ENCODE measurements at regions not wholly inside any gene's neighbourhood (a gene's known extent, or its start where the extent isn't known, plus 50 kb on each side); places are given as distances from the start of the nearest gene placed in this dataset.

DNA sequence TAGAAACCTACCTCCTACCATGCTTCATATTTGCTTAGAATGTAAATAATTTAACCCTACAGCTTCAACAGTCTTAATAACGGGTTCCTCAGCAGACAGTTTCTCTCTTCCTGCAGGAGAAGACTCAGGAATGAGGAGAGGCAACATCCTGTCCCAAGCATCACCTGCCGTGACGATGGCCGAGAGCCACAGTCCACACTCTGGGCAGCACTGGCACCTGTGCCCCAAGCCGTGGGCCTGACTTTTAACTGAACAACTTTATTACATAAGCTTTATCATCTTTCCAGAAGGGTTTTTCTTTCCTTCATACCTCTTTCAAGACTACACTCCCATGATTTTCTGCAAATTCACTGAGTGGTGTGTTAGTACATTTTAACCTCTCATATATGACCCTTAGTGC is 856.0 kb downstream of the GALR1 start:
- H3K4me3 ChIP-seq, result no peak overlapping the region
- WGBS, 4 donors, result 76 to 88% (median 80%) methylated on average over 5 of the region's 5 CpGs
- DNase-seq (no peak), ATAC-seq (no peak)
- intact Hi-C loops (cut with DNase I), result no loop called here
- no peaks in the 10 kb centered on the region for H3K9me3 ChIP-seq
- no peaks in the 10 kb centered on the region for H3K27me3 ChIP-seq
- H3K4me1 ChIP-seq, result no peaks in the 10 kb centered on the region
- H3K36me3 ChIP-seq, result no peaks in the 10 kb centered on the region
- TF ChIP-seq, protein P1, sequence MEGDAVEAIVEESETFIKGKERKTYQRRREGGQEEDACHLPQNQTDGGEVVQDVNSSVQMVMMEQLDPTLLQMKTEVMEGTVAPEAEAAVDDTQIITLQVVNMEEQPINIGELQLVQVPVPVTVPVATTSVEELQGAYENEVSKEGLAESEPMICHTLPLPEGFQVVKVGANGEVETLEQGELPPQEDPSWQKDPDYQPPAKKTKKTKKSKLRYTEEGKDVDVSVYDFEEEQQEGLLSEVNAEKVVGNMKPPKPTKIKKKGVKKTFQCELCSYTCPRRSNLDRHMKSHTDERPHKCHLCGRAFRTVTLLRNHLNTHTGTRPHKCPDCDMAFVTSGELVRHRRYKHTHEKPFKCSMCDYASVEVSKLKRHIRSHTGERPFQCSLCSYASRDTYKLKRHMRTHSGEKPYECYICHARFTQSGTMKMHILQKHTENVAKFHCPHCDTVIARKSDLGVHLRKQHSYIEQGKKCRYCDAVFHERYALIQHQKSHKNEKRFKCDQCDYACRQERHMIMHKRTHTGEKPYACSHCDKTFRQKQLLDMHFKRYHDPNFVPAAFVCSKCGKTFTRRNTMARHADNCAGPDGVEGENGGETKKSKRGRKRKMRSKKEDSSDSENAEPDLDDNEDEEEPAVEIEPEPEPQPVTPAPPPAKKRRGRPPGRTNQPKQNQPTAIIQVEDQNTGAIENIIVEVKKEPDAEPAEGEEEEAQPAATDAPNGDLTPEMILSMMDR (IDR thresholded peaks at IDR 0.05), result no peak
- TF ChIP-seq POLR2A (IDR thresholded peaks at IDR 0.05), result no peak
- no peak overlapping the region for H3K27ac ChIP-seq

DNA sequence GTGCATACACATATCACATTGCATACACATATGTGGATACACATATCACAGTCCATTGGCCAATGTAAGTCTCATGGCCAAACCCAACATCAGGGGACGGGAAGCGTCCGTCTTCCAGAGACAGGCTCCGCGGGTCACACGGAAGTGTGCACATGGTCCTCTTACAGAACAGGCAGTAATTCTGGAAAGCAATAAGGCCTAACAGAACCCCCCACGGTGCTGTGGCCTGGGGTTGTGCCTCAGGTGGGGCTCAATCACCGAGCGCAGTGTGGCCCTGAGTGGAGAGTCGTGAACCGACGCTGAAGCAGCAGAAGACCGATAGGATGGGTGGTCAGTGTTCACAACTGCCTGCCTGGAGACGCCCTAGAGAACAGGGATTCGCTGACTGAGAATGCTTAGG is 857.3 kb downstream of the GALR1 start:
- no peaks in the 10 kb centered on the region for H3K36me3 ChIP-seq
- H3K4me3 ChIP-seq, result no peak overlapping the region
- TF ChIP-seq, protein P1 (IDR thresholded peaks at IDR 0.05), result no peak
- no peak overlapping the region for H3K27ac ChIP-seq
- H3K4me1 ChIP-seq, result no peaks in the 10 kb centered on the region
- no peak for DNase-seq
- no peak for ATAC-seq
- H3K9me3 ChIP-seq, result no peaks in the 10 kb centered on the region
- WGBS, 4 donors, result 90 to 94% (median 93%) methylated on average over 15 of the region's 15 CpGs
- intact Hi-C loops (cut with DNase I), result no loop called here
- no peaks in the 10 kb centered on the region for H3K27me3 ChIP-seq

GRCh38 chr18:78107363-78107762 is 857.7 kb downstream of the GALR1 start:
- Histone ChIP-seq H3K9me3 (no peaks in the 10 kb centered on the region), H3K27ac (no peak overlapping the region), H3K4me1 (no peaks in the 10 kb centered on the region), H3K36me3 (no peaks in the 10 kb centered on the region), H3K27me3 (no peaks in the 10 kb centered on the region), H3K4me3 (no peak overlapping the region)
- intact Hi-C loops (cut with DNase I), result no loop called here
- no peak for DNase-seq
- no peak for ATAC-seq
- TF ChIP-seq POLR2A (IDR thresholded peaks at IDR 0.05), result no peak
- TF ChIP-seq, protein P1 (IDR thresholded peaks at IDR 0.05), result no peak
- 74 to 91% (median 88%) methylated on average over 9 of the region's 9 CpGs for WGBS, 4 donors

- Histone ChIP-seq H3K27me3 (no peaks in the 10 kb centered on the region), H3K4me1 (no peaks in the 10 kb centered on the region), H3K4me3 (no peak overlapping the region), H3K36me3 (no peaks in the 10 kb centered on the region), H3K9me3 (no peaks in the 10 kb centered on the region), H3K27ac (no peak overlapping the region)
- intact Hi-C loops (cut with DNase I), result no loop called here
- no peak for DNase-seq
- 66 to 76% (median 71%) methylated on average over 5 of the region's 5 CpGs for WGBS, 4 donors
- no peak for ATAC-seq
- no peak for TF ChIP-seq POLR2A (IDR thresholded peaks at IDR 0.05)
- TF ChIP-seq, protein P1 (IDR thresholded peaks at IDR 0.05), result no peak
These were observed 858.9 kb downstream of the GALR1 start for GRCh38 chr18:78108554-78108953.

All from heart left ventricle (tissue), 16 donors.